HEK293T (cell line): ENCODE measurements at regions not wholly inside any gene's neighbourhood (a gene's known extent, or its start where the extent isn't known, plus 50 kb on each side); places are given as distances from the start of the nearest gene placed in this dataset.

Experiments
- ARNT ChIP-seq: fragments of 450-650 bp; IDR thresholded peaks from 2 replicates; pipeline ENCODE4 v1.6.1; 2017; ENCODE audit warnings: mild to moderate bottlenecking
- FOXA1 ChIP-seq: fragments of 450-650 bp; IDR thresholded peaks from 2 replicates; pipeline ENCODE4 v1.6.1; 2016; ENCODE audit warnings: mild to moderate bottlenecking
- FOXK2 ChIP-seq: fragments of 450-650 bp; IDR thresholded peaks from 2 replicates; pipeline ENCODE4 v1.6.1; 2016; ENCODE audit warnings: mild to moderate bottlenecking

- TF ChIP-seq FOXK2 (no peak), FOXA1 (no peak), ARNT (no peak)
Observed at GRCh38 chr3:162152636-162153035, 656.0 kb downstream of the OTOL1 start.
